H54 (cell line): ENCODE measurements at regions not wholly inside any gene's neighbourhood (a gene's known extent, or its start where the extent isn't known, plus 50 kb on each side); places are given as distances from the start of the nearest gene placed in this dataset.
"Not testable (repeated sequence)": the region's sequence is repeated elsewhere in the genome, so short reads cannot be mapped to it uniquely, and the experiment has no call there.

Experiments used
- DNase-seq: peaks from one replicate; pipeline ENCODE4 v3.0.0; 2011; ENCODE audit warnings: low spot score, mixed read lengths; ENCODE audit not compliant: insufficient read length
- FAIRE-seq: peaks from 3 replicates; lab custom pipeline; 2011; peaks lifted over from hg19 to GRCh38; lab: Jason Lieb, UNC
- POLR2A ChIP-seq: IDR thresholded peaks from 2 replicates; pipeline ENCODE4 v1.6.1; 2011; ENCODE audit warnings: low read depth, mild to moderate bottlenecking, low read length

- TF ChIP-seq POLR2A: no peak
- FAIRE-seq (no peak), DNase-seq (no peak)
Observed at GRCh38 chr18:78787751-78788150, 191.9 kb upstream of the SALL3 start.

GRCh38 chr18:78788161-78788560 lies 191.5 kb upstream of the SALL3 start:
- no peak for FAIRE-seq

GRCh38 chr18:78789850-78790249 lies 189.8 kb upstream of the SALL3 start:
- TF ChIP-seq POLR2A: no peak
- FAIRE-seq (no peak), DNase-seq (no peak)

More at GRCh38 chr18:78788161-78788560, 191.5 kb upstream of the SALL3 start:
- DNase-seq: no peak
- TF ChIP-seq POLR2A: no peak

- no peak for TF ChIP-seq POLR2A
- FAIRE-seq (no peak), DNase-seq (no peak)
Observed at GRCh38 chr18:78790511-78790910, 189.1 kb upstream of the SALL3 start.

GRCh38 chr18:78790960-78791359 lies 188.7 kb upstream of the SALL3 start:
- FAIRE-seq: no peak
- DNase-seq: no peak
- TF ChIP-seq POLR2A: no peak

- no peak for DNase-seq
- FAIRE-seq: no peak
Observed at GRCh38 chr18:78792094-78792493, 187.5 kb upstream of the SALL3 start.

GRCh38 chr18:78792736-78793135 lies 186.9 kb upstream of the SALL3 start:
- TF ChIP-seq POLR2A: no peak
- no peak for FAIRE-seq
- DNase-seq: no peak

More at GRCh38 chr18:78792094-78792493, 187.5 kb upstream of the SALL3 start:
- TF ChIP-seq POLR2A: no peak

GRCh38 chr18:78793313-78794070 lies 186.1 kb upstream of the SALL3 start:
- FAIRE-seq: no peak
- no peak for DNase-seq
- no peak for TF ChIP-seq POLR2A

- no peak for TF ChIP-seq POLR2A
- DNase-seq (no peak), FAIRE-seq (no peak)
Observed at GRCh38 chr18:78794071-78794430, 185.6 kb upstream of the SALL3 start.

GRCh38 chr18:78796693-78797455 lies 182.7 kb upstream of the SALL3 start:
- DNase-seq (no peak), FAIRE-seq (no peak)
- no peak for TF ChIP-seq POLR2A

GRCh38 chr18:78797499-78797898 lies 182.1 kb upstream of the SALL3 start:
- TF ChIP-seq POLR2A: no peak
- FAIRE-seq (no peak), DNase-seq (no peak)

GRCh38 chr18:78798402-78799175 lies 181.0 kb upstream of the SALL3 start:
- no peak for TF ChIP-seq POLR2A
- no peak for DNase-seq
- FAIRE-seq: no peak

GRCh38 chr18:78799382-78800089 lies 180.1 kb upstream of the SALL3 start:
- DNase-seq: no peak
- no peak for TF ChIP-seq POLR2A
- FAIRE-seq: no peak

GRCh38 chr18:78800102-78800851 lies 179.3 kb upstream of the SALL3 start:
- FAIRE-seq, DNase-seq: not testable (repeated sequence)
